ENCODE measurements at regions not wholly inside any gene's neighbourhood (a gene's known extent, or its start where the extent isn't known, plus 50 kb on each side); places are given as distances from the start of the nearest gene placed in this dataset.
"Not testable (repeated sequence)": the region's sequence is repeated elsewhere in the genome, so short reads cannot be mapped to it uniquely, and the experiment has no call there.

DNA sequence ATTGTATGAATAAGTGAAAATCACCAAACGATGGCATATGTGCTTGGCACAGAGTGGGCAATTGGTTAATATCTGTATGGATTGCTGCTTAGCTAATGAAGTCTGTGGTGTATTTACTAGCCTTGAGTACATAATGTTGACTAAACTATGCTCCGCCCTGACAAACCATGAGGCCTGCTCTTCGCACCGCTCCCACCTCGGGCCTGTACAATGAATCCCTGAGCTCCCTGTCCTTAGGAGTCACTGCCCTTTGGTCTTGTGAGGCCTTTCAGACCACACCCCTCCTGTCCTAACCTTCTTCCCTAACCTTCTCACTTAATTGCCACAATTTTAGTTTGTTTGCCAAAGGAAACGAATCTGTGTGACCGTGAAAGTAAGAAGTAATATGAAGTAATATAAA lies 193.2 kb downstream of the POTED start:
- not testable (repeated sequence) for DNase-seq
